Dermis microvascular lymphatic vessel endothelial cell (primary cell): ENCODE measurements at regions not wholly inside any gene's neighbourhood (a gene's known extent, or its start where the extent isn't known, plus 50 kb on each side); places are given as distances from the start of the nearest gene placed in this dataset.

Experiments used
- DNase-seq, 2 donors: peaks; one replicate each; pipeline versions ENCODE4 v3.0.0 to v3.0.0-alpha.2; 2010; ENCODE audit warnings: low read depth in 2 of 2

GRCh38 chr1:4137621-4138415 is 237.7 kb upstream of the C1orf174 start:
- DNase-seq, result no peak

- DNase-seq, result no peak
Observed at GRCh38 chr1:4139646-4140045, 239.6 kb upstream of the C1orf174 start.

GRCh38 chr1:4140241-4140640 is 240.2 kb upstream of the C1orf174 start:
- no peak for DNase-seq

- DNase-seq, result no peak
Observed at GRCh38 chr1:4140821-4141220, 240.7 kb upstream of the C1orf174 start.

GRCh38 chr1:4144349-4144971 is 244.4 kb upstream of the C1orf174 start:
- DNase-seq, result peak in 1 of 2 donors; percentile 3

GRCh38 chr1:4146101-4146500 is 246.0 kb upstream of the C1orf174 start:
- no peak for DNase-seq

GRCh38 chr1:4146614-4147013 is 246.5 kb upstream of the C1orf174 start:
- DNase-seq, result no peak

- DNase-seq, result no peak
Observed at GRCh38 chr1:4147509-4147908, 247.4 kb upstream of the C1orf174 start.

GRCh38 chr1:4149281-4149680 is 249.2 kb upstream of the C1orf174 start:
- DNase-seq, result no peak

GRCh38 chr1:4149831-4150230 is 249.8 kb upstream of the C1orf174 start:
- no peak for DNase-seq

- no peak for DNase-seq
Observed at GRCh38 chr1:4150262-4150661, 250.2 kb upstream of the C1orf174 start.

GRCh38 chr1:4152266-4152665 is 252.2 kb upstream of the C1orf174 start:
- no peak for DNase-seq

GRCh38 chr1:4153571-4153970 is 253.5 kb upstream of the C1orf174 start:
- DNase-seq, result no peak

GRCh38 chr1:4156241-4156973 is 256.3 kb upstream of the C1orf174 start:
- DNase-seq, result no peak

- no peak for DNase-seq
Observed at GRCh38 chr1:4160181-4160580, 260.1 kb upstream of the C1orf174 start.

GRCh38 chr1:4161366-4162006 is 261.4 kb upstream of the C1orf174 start:
- DNase-seq, result no peak

GRCh38 chr1:4164965-4165364 is 264.9 kb upstream of the C1orf174 start:
- no peak for DNase-seq

- DNase-seq, result no peak
Observed at GRCh38 chr1:4165686-4166300, 265.7 kb upstream of the C1orf174 start.

GRCh38 chr1:4166713-4167112 is 266.6 kb upstream of the C1orf174 start:
- DNase-seq, result no peak

GRCh38 chr1:4169991-4170390 is 269.9 kb upstream of the C1orf174 start:
- DNase-seq, result no peak

- DNase-seq, result no peak
Observed at GRCh38 chr1:4170548-4171340, 270.7 kb upstream of the C1orf174 start.
